Inferior parietal cortex (tissue), 1 donor: ENCODE measurements at regions not wholly inside any gene's neighbourhood (a gene's known extent, or its start where the extent isn't known, plus 50 kb on each side); places are given as distances from the start of the nearest gene placed in this dataset.
"Not testable (repeated sequence)": the region's sequence is repeated elsewhere in the genome, so short reads cannot be mapped to it uniquely, and the experiment has no call there.

Source experiments
- DNase-seq: peaks from one replicate; pipeline ENCODE4 v3.0.0-alpha.2; 2016; ENCODE audit errors: extremely low spot score

- DNase-seq, result no peak
Observed at GRCh38 chr9:118647331-118647730, 721.9 kb downstream of the BRINP1 start.

GRCh38 chr9:118650417-118650816 is 718.8 kb downstream of the BRINP1 start:
- DNase-seq, result no peak

- no peak for DNase-seq
Observed at GRCh38 chr9:118651511-118651910, 717.7 kb downstream of the BRINP1 start.

- no peak for DNase-seq
Observed at GRCh38 chr9:118652258-118652657, 717.0 kb downstream of the BRINP1 start.

- DNase-seq, result no peak
Observed at GRCh38 chr9:118652912-118653311, 716.3 kb downstream of the BRINP1 start.

- DNase-seq, result no peak
Observed at GRCh38 chr9:118659011-118659410, 710.2 kb downstream of the BRINP1 start.

GRCh38 chr9:118665226-118665919 is 703.9 kb downstream of the BRINP1 start:
- no peak for DNase-seq

GRCh38 chr9:118670011-118670953 is 699.0 kb downstream of the BRINP1 start:
- DNase-seq, result no peak

- DNase-seq, result no peak
Observed at GRCh38 chr9:118674942-118675341, 694.3 kb downstream of the BRINP1 start.

- DNase-seq, result not testable (repeated sequence)
Observed at GRCh38 chr9:118677936-118678653, 691.1 kb downstream of the BRINP1 start.

GRCh38 chr9:118686959-118687358 is 682.3 kb downstream of the BRINP1 start:
- no peak for DNase-seq

GRCh38 chr9:118689280-118689679 is 680.0 kb downstream of the BRINP1 start:
- no peak for DNase-seq

- DNase-seq, result no peak
Observed at GRCh38 chr9:118692613-118693012, 676.6 kb downstream of the BRINP1 start.

- DNase-seq, result no peak
Observed at GRCh38 chr9:118693645-118694044, 675.6 kb downstream of the BRINP1 start.

GRCh38 chr9:118695249-118695648 is 674.0 kb downstream of the BRINP1 start:
- not testable (repeated sequence) for DNase-seq

- no peak for DNase-seq
Observed at GRCh38 chr9:118701985-118702384, 667.2 kb downstream of the BRINP1 start.

GRCh38 chr9:118711843-118712242 is 657.4 kb downstream of the BRINP1 start:
- DNase-seq, result no peak

GRCh38 chr9:118721276-118721675 is 648.0 kb downstream of the BRINP1 start:
- DNase-seq, result no peak

- no peak for DNase-seq
Observed at GRCh38 chr9:118721923-118722322, 647.3 kb downstream of the BRINP1 start.

- DNase-seq, result no peak
Observed at GRCh38 chr9:118729981-118730380, 639.3 kb downstream of the BRINP1 start.

GRCh38 chr9:118732998-118733397 is 636.2 kb downstream of the BRINP1 start:
- no peak for DNase-seq

- no peak for DNase-seq
Observed at GRCh38 chr9:118734696-118735095, 634.5 kb downstream of the BRINP1 start.
